HG03095 (cell line): ENCODE measurements at regions not wholly inside any gene's neighbourhood (a gene's known extent, or its start where the extent isn't known, plus 50 kb on each side); places are given as distances from the start of the nearest gene placed in this dataset.

Experiments
- ATAC-seq: cut with Tn5 transposase; IDR thresholded peaks from one replicate; pipeline ENCODE4 v1.9.1; 2021; ENCODE audit warnings: moderate library complexity; ENCODE audit not compliant: unreplicated experiment

DNA sequence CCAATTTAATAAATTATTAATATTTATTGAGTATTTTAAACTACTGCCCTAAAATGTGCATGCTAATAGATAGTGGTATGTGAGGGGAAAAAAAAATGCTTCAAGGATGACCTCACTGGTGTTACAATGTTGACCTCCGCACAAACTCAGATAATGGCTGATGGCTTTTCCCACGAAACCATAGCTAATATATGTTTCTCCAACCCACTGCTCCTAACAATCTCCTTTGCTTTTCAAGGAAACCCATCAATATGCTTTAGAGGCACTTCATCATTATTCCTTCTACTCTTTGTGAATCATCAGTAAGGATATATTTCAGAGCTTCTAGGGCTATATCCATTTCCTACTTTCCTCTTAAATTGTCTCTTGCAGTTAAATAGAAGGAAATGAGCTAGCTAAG, 1752.0 kb upstream of the TENM3 start:
- no peak for ATAC-seq

DNA sequence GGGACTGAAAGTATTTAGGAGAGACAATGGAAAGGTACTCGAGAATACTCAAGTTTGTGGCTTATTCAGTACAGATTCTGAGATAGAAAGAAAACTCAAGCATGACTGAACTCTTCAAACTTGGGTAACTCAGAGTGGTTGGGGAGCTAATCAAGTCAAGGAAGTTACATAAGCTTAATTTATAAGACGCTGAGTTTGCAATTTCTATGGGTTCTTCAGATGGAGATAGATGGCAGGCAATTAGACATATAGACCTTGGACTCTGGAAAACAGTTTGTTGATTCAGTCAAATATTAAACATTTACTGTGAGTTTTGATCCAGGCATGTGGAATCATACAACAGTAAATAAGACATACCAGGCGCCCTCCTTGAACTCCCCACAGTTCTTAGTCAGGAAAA, 1749.9 kb upstream of the TENM3 start:
- no peak for ATAC-seq

- ATAC-seq = no peak
These were observed 1743.0 kb upstream of the TENM3 start for GRCh38 chr4:180500154-180500553.

DNA sequence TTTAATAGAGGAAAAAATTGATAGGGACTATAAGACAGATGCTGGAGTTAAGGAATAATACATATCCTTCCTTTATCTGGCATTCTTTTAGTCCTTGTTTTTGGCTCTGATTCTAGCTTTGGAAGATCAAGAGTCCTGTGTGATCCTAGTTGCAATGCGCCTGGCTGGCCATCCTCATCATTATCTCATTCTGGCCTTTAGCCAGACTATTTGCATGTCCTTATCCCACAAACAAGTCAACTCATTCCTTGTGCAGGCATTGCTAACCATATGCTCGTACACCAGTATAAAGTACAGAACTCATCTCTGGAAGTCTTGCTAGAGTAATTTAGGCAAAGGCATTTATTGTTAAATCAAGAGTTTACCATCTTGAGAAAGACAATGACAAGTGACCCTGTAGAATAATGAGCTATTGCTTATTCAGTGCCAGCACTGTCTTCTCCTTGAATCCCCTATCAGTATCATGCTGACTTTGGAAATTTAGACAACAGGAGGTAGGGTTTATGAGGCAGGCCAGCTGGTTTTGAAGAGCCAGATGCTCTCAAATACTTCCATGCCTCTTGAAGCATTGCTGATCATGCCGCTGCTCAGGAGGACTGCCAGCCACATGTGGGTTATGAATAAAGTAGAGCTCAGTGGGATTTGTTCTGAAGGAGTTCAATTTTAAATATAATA, 1730.3 kb upstream of the TENM3 start:
- ATAC-seq = no peak

- no peak for ATAC-seq
These were observed 1724.3 kb upstream of the TENM3 start for GRCh38 chr4:180518906-180519305.

DNA sequence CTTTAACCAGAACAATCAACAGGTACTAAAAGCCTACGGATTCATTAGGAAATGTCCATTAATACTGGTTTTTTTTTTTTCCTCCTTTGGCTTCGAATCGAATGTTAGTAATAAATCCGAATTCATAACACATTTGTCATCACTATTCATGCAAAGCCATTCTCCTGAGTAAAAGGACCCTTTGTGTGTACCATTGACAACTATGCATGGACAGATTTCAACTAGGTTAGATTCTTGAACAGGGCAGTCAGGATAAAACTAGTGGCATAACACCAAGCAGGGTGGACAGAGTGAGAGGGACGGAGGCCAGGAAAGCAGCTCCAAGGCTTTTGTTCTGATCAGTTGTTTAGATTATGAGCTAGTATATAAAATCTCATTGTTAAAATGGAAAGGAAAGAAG, 1722.0 kb upstream of the TENM3 start:
- no peak for ATAC-seq

GRCh38 chr4:180525523-180526077, 1717.6 kb upstream of the TENM3 start:
- no peak for ATAC-seq

- ATAC-seq = no peak
These were observed 1715.2 kb upstream of the TENM3 start for GRCh38 chr4:180528003-180528402.

GRCh38 chr4:180530787-180531186, 1712.4 kb upstream of the TENM3 start:
- no peak for ATAC-seq

DNA sequence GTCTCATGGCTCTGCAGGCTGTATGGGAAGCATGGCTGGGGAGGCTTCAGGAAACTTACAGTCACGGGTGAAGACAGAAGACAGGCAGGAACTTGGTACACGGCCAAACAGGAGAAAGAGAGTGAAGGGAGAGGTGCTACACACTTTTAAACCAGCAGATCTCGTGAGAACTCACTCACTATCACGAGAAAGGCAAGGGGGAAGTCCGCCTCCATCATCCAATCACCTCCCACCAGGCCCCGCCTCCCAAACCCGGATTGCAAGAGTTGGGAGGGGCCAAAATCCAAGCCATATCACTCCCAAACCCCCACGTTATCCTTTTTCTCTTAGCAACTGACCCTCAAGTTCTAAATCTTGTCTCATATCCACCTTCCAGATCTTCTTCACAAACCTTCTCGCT, 1710.5 kb upstream of the TENM3 start:
- ATAC-seq = no peak

DNA sequence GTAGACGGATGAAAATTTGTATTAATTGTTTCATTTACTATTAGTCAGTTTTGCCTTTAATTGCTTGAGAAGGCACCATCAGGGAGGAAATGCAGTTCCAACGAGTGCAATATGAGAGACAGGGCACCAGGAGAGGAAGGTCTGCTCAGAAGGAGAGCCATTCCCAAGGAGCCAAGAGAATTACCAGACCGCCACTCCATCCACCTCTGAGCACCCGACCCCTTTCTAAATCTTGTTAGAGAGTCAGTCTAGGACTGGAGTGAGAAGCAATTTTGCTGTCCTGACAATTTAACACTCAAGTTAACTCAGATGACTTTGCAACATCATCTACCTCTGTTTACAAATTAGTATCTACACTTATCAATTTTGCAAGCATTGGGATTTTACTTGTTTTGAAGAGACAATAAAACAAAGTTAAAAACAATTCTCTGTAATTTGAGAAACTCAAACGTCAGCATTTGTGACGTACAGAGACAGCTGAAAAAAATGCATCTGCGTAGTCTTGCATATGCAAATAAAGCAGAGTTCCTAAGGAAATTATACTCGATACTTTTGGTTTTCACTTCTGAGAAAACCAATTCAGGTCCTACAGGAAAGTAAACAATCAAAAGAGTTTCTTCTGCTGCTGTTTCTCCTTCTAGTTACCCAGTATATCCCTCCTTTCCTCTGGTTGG, 1704.7 kb upstream of the TENM3 start:
- no peak for ATAC-seq

GRCh38 chr4:180539284-180539683, 1703.9 kb upstream of the TENM3 start:
- ATAC-seq = no peak

DNA sequence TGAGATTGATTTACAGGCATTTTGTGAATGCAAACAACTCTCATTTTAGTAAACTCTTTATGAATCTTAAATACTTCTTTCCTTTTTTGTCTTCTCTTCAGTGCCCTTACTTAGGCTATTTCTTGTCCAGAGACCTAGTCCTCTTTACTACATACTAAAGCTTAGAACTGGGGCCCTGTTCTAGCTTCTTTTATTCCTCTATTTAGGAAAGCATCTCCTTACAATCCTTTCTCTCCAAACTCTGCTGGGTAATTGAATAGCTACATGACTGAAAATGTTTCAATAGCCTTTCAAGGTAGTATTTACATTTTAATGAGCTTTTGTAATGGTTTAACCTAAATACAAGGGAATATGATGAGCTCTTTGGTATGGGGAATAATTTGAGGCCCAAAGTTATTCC, 1701.5 kb upstream of the TENM3 start:
- no peak for ATAC-seq

GRCh38 chr4:180542445-180543100, 1700.6 kb upstream of the TENM3 start:
- no peak for ATAC-seq

- no peak for ATAC-seq
These were observed 1693.1 kb upstream of the TENM3 start for GRCh38 chr4:180550106-180550505.

GRCh38 chr4:180557348-180557747, 1685.9 kb upstream of the TENM3 start:
- ATAC-seq = no peak

- ATAC-seq = no peak
These were observed 1685.3 kb upstream of the TENM3 start for GRCh38 chr4:180557950-180558349.

DNA sequence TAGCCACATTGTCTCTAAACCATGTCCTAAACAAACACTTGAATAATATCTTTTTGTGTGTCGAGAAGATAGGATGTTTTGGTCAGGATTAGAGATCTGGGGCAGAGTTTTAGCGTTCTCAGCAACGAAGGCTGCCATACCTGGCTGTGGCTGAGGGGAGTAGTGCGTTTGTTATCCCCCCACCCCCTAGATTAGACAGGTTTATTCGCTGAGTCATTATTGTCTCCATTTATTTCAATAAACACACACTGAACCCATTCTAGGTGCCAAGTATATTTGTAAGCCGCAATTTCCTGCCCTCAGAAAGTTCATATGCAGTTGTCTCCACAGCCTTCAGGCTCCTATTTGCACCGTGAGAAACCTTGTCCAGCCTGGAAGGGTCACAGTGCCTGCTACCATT, 1684.8 kb upstream of the TENM3 start:
- no peak for ATAC-seq

DNA sequence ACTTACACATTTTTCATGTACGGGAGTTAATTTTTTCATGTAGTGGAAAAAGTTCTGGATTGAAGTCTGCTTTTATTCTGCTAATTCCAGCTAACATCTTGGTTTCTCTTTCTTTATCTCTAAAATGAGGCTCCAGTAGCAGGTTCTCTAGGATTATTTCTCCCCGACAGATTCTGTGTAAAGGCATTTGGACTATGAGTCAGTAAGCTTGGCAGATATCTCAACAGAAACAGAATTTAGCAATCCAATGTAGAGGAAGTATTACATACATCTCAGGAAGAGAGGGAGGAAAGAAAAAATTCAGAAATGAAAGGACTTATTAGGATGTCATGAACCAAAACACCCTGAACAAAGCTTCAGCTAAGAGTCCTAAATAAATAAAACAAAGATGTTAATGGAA, 1682.3 kb upstream of the TENM3 start:
- no peak for ATAC-seq

- ATAC-seq = no peak
These were observed 1679.2 kb upstream of the TENM3 start for GRCh38 chr4:180564026-180564425.

GRCh38 chr4:180564448-180564847, 1678.8 kb upstream of the TENM3 start:
- no peak for ATAC-seq

DNA sequence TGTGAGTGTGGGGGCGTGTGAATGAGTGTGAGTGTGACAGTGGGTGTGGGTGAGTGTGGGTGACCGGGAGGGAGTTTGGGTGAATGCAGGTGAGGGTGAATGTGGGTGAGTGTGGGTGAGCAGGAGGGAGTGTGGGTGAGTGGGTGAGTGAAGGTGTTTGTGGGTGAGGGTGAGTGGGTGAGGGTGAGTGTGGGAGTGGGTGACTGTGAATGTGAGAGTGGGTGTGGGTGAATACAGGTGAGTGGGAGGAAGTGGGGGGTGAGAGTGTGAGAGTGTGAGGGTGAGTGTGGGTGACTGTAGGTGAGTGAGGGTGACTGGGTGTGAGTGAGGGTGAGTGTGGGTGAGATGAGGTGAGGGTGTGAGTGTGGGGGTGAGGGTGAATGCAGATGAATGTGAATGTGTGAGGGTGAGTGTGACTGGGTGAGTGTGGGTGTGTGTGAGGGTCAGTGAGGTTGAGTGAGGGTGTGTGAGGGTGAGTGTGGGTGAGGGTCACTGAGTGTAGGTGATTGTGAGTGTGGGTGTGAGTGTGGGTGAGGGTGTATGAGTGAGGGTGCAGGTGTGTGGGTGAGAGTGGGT, 1677.3 kb upstream of the TENM3 start:
- no peak for ATAC-seq
